ENCODE measurements at regions not wholly inside any gene's neighbourhood (a gene's known extent, or its start where the extent isn't known, plus 50 kb on each side); places are given as distances from the start of the nearest gene placed in this dataset.

DNA sequence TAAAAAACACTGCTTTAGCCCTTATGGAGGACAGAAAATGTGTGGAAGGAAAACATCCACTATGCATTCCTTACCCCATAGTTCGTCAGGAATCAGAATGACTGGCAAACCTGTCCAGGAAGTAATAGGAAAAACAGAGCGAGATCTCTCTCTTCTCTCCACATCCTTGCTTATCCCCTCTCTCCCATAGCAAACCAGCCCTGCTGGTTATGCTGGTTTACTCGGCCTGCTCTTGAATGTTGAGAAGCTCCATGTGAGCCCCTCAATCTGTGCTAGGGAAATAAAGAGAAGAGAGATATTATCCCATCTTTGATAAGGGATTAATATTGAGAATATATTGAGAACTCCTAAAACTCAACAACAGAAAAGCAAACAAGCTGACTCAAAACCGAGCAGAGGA, 402.8 kb upstream of the RBFOX1 start:
- Mint-ChIP-seq H3K9me3 (peaks cover 4% of the 10 kb centered on the region), H3K27me3 (no peaks in the 10 kb centered on the region), H3K27ac (no peak overlapping the region), H3K36me3 (ENCODE audit: low read depth) (no peaks in the 10 kb centered on the region), H3K4me1 (ENCODE audit: low read depth) (no peaks in the 10 kb centered on the region), H3K4me3 (no peak overlapping the region)
- TF ChIP-seq, protein P1, sequence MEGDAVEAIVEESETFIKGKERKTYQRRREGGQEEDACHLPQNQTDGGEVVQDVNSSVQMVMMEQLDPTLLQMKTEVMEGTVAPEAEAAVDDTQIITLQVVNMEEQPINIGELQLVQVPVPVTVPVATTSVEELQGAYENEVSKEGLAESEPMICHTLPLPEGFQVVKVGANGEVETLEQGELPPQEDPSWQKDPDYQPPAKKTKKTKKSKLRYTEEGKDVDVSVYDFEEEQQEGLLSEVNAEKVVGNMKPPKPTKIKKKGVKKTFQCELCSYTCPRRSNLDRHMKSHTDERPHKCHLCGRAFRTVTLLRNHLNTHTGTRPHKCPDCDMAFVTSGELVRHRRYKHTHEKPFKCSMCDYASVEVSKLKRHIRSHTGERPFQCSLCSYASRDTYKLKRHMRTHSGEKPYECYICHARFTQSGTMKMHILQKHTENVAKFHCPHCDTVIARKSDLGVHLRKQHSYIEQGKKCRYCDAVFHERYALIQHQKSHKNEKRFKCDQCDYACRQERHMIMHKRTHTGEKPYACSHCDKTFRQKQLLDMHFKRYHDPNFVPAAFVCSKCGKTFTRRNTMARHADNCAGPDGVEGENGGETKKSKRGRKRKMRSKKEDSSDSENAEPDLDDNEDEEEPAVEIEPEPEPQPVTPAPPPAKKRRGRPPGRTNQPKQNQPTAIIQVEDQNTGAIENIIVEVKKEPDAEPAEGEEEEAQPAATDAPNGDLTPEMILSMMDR (IDR thresholded peaks at IDR 0.05), result no peak
- POLR2A ChIA-PET, result no interaction called here
- CTCF ChIA-PET, result interaction anchor here (0.6 kb wide), 1 partner anchor 96 kb away, joined by 3 read pairs; no protein-coding TSS in a partner anchor
- intact Hi-C loops (cut with micrococcal nuclease), result no loop called here
- DNase-seq (no peak), ATAC-seq (no peak)

DNA sequence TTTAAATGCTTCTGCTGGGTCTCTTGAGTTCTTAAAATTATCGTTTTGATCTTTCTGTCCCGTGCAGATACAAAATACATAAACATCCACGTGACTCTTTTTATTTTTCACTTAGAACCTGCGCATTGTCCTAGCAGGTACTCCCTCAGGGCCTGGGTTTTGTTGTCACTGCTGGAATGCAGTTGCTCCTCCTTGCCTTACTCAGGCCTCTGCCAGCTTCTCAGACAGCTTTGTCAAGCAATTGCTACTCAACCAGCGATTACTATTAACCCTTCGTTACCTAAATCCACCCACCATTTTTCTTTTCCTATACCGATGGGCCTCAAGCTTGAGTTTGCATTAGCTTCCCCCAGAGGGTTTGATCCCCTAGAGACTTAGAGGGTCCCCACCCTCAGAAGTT, 405.9 kb upstream of the RBFOX1 start:
- no peaks in the 10 kb centered on the region for H3K4me1 Mint-ChIP-seq (ENCODE audit: low read depth)
- ChIA-PET POLR2A (no interaction called here), CTCF (no interaction called here)
- DNase-seq (no peak), ATAC-seq (no peak)
- H3K27me3 Mint-ChIP-seq, result no peaks in the 10 kb centered on the region
- intact Hi-C loops (cut with micrococcal nuclease), result no loop called here
- no peaks in the 10 kb centered on the region for H3K36me3 Mint-ChIP-seq (ENCODE audit: low read depth)
- H3K27ac Mint-ChIP-seq, result no peak overlapping the region
- H3K9me3 Mint-ChIP-seq, result peaks cover 4% of the 10 kb centered on the region
- H3K4me3 Mint-ChIP-seq, result no peak overlapping the region
- TF ChIP-seq, protein P1 (IDR thresholded peaks at IDR 0.05), result no peak

DNA sequence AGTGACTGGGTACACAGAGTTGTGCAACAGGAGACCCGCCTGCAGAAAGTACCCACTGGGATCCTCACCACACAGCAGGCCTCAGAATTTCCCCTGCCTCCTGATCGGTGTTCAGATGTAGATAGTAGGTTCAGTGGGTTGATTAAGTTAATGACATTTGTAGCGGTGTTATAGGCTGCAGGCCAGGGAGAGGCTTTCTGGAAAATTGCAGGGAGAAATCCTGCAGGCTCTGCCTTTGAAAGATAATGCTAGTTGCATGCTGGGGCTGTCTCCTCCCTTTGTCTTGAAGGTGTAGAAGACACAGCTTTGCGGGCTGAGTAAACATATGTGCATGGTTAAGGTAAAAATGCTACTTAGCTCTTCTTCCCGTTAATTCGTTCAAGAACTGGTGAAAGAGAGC, 406.3 kb upstream of the RBFOX1 start:
- intact Hi-C loops (cut with micrococcal nuclease), result no loop called here
- TF ChIP-seq, protein P1 (IDR thresholded peaks at IDR 0.05), result no peak
- ATAC-seq (no peak), DNase-seq (no peak)
- no peaks in the 10 kb centered on the region for H3K36me3 Mint-ChIP-seq (ENCODE audit: low read depth)
- ChIA-PET CTCF (no interaction called here), POLR2A (no interaction called here)
- H3K27ac Mint-ChIP-seq, result no peak overlapping the region
- no peak overlapping the region for H3K4me3 Mint-ChIP-seq
- H3K27me3 Mint-ChIP-seq, result no peaks in the 10 kb centered on the region
- H3K9me3 Mint-ChIP-seq, result peaks cover 5% of the 10 kb centered on the region
- H3K4me1 Mint-ChIP-seq (ENCODE audit: low read depth), result no peaks in the 10 kb centered on the region

DNA sequence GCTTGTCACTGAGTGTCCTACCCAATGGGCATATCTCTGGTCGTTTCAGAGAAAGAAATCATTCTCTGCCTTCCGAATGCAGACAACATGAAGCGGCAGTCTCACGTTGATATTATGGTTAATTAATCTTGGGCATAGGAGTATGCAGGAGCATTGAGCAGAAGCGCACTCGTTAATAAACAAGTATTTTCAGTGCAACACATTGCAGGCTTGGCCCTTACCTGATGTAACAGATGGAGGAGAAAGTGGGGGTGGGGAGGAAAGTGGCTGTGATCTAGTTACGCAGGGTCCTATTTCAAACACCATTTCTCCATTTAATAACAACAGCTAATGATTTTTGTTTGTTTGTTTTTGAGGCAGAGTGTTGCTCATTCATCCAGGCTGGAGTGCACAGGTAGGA, 414.0 kb upstream of the RBFOX1 start:
- TF ChIP-seq, protein P1 (IDR thresholded peaks at IDR 0.05), result no peak
- no peak for ATAC-seq
- POLR2A ChIA-PET, result no interaction called here
- Mint-ChIP-seq H3K4me3 (no peak overlapping the region), H3K9me3 (peaks cover 6% of the 10 kb centered on the region), H3K36me3 (ENCODE audit: low read depth) (no peaks in the 10 kb centered on the region), H3K4me1 (ENCODE audit: low read depth) (no peaks in the 10 kb centered on the region), H3K27ac (no peak overlapping the region), H3K27me3 (no peaks in the 10 kb centered on the region)
- CTCF ChIA-PET, result no interaction called here
- intact Hi-C loops (cut with micrococcal nuclease), result no loop called here
- no peak for DNase-seq

DNA sequence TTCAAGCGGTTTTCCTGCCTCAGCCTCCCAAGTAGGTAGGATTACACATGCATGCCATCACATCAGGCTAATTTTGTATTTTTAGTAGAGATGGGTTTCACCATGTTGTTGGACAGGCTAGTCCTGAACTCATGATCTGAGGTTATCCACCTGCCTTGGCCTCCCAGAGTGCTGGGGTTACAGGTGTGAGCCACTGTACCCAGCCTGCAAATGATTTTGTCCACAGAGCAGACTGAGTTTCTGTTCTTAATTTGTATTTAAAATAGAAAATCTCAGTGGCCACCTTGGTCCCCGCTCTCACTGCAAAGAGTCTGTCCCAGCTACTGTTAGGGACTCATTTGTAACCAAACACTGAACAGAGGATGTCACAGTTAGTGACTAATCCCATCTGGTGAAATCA, 415.7 kb upstream of the RBFOX1 start:
- no peaks in the 10 kb centered on the region for H3K36me3 Mint-ChIP-seq (ENCODE audit: low read depth)
- ChIA-PET CTCF (no interaction called here), POLR2A (no interaction called here)
- ATAC-seq (no peak), DNase-seq (no peak)
- TF ChIP-seq, protein P1 (IDR thresholded peaks at IDR 0.05), result no peak
- H3K9me3 Mint-ChIP-seq, result peaks cover 5% of the 10 kb centered on the region
- H3K4me1 Mint-ChIP-seq (ENCODE audit: low read depth), result no peaks in the 10 kb centered on the region
- H3K27me3 Mint-ChIP-seq, result no peaks in the 10 kb centered on the region
- H3K27ac Mint-ChIP-seq, result no peak overlapping the region
- H3K4me3 Mint-ChIP-seq, result no peak overlapping the region
- intact Hi-C loops (cut with micrococcal nuclease), result no loop called here

Data from activated CD8-positive, alpha-beta T cell treated with anti-CD3 and anti-CD28 coated beads for 36 hours (primary cell).